Neuronal stem cell (in vitro differentiated cells): ENCODE measurements at regions not wholly inside any gene's neighbourhood (a gene's known extent, or its start where the extent isn't known, plus 50 kb on each side); places are given as distances from the start of the nearest gene placed in this dataset.
A peak's percentile ranks its signal among the peaks of the same experiment; 100 is the strongest.

Experiments used
- DNase-seq: peaks from one replicate; pipeline ENCODE4 v3.0.0-alpha.2; 2013; ENCODE audit warnings: low spot score
- H2AFZ ChIP-seq: one replicate; pipeline ENCODE4 v1.6.1; 2013; ENCODE audit warnings: mild to moderate bottlenecking, low read length, inconsistent platforms
- H2AK5ac ChIP-seq: 2 replicates; pipeline ENCODE4 v1.6.1; 2013; ENCODE audit warnings: low read depth, mild to moderate bottlenecking, inconsistent platforms, low read length, moderate library complexity, mixed read lengths
- H2BK120ac ChIP-seq: 2 replicates; pipeline ENCODE4 v1.6.1; 2013; ENCODE audit warnings: low read depth, mild to moderate bottlenecking, inconsistent platforms, low read length, moderate library complexity, mixed read lengths
- H2BK12ac ChIP-seq: one replicate; pipeline ENCODE4 v1.6.1; 2013; ENCODE audit warnings: low read length, inconsistent platforms
- H2BK15ac ChIP-seq: 2 replicates; pipeline ENCODE4 v1.6.1; 2013; ENCODE audit warnings: mild to moderate bottlenecking, low read length, inconsistent platforms, mixed read lengths
- H2BK5ac ChIP-seq: one replicate; pipeline ENCODE4 v1.6.1; 2013; ENCODE audit warnings: inconsistent platforms, mild to moderate bottlenecking, low read length, moderate library complexity
- H3K14ac ChIP-seq: one replicate; pipeline ENCODE4 v1.6.1; 2013; ENCODE audit warnings: low read length, inconsistent platforms
- H3K18ac ChIP-seq: 2 replicates; pipeline ENCODE4 v1.6.1; 2013; ENCODE audit warnings: low read length, inconsistent platforms
- H3K23ac ChIP-seq: 2 replicates; pipeline ENCODE4 v1.6.1; 2013; ENCODE audit warnings: low read depth, mild to moderate bottlenecking, mixed read lengths, low read length, inconsistent platforms; ENCODE audit not compliant: poor library complexity
- H3K27ac ChIP-seq: replicated peaks from 3 replicates; pipeline ENCODE4 v1.5.1; 2013; ENCODE audit warnings: low read length, inconsistent platforms
- H3K27me3 ChIP-seq, 3 experiments: 2 replicates each; pipeline ENCODE4 v1.6.1; 2013; ENCODE audit warnings: low read length in 3 of 3, mild to moderate bottlenecking in 2 of 3, inconsistent platforms in 1 of 3, low read depth in 1 of 3, mixed read lengths in 1 of 3, moderate library complexity in 1 of 3; ENCODE audit not compliant: control insufficient read depth in 3 of 3, insufficient read depth in 3 of 3
- H3K36me3 ChIP-seq, 2 donors: replicated peaks in 1 of 2; 2 replicates each; pipeline ENCODE4 v1.6.1; 2013; ENCODE audit warnings: low read length in 2 of 2; ENCODE audit not compliant: control insufficient read depth in 2 of 2, insufficient read depth in 2 of 2
- H3K4ac ChIP-seq: 2 replicates; pipeline ENCODE4 v1.6.1; 2013; ENCODE audit warnings: inconsistent platforms, mild to moderate bottlenecking, low read length, moderate library complexity
- H3K4me1 ChIP-seq, 2 donors: 1 replicate in 1 of 2; 2 replicates in 1 of 2; pipeline ENCODE4 v1.6.1; 2013; ENCODE audit warnings: low read length in 2 of 2, low read depth in 1 of 2; ENCODE audit not compliant: control insufficient read depth in 2 of 2, insufficient read depth in 1 of 2
- H3K4me2 ChIP-seq: one replicate; pipeline ENCODE4 v1.6.1; 2013; ENCODE audit warnings: mild to moderate bottlenecking, low read length, inconsistent platforms; ENCODE audit not compliant: insufficient read depth, poor library complexity, severe bottlenecking
- H3K4me3 ChIP-seq, 2 donors: 2 replicates each; pipeline ENCODE4 v1.5.1; 2013; ENCODE audit warnings: low read length in 2 of 2, mild to moderate bottlenecking in 2 of 2, inconsistent platforms in 1 of 2, moderate library complexity in 1 of 2
- H3K79me1 ChIP-seq: one replicate; pipeline ENCODE4 v1.6.1; 2013; ENCODE audit warnings: low read depth, mild to moderate bottlenecking, inconsistent platforms, low read length, moderate library complexity
- H3K9ac ChIP-seq: one replicate; pipeline ENCODE4 v1.6.1; 2013; ENCODE audit warnings: mild to moderate bottlenecking, low read depth, low read length, inconsistent platforms; ENCODE audit not compliant: poor library complexity
- H3K9me3 ChIP-seq, 2 donors: replicated peaks in 1 of 2; 2 replicates each; pipeline versions ENCODE3 to v1.6.1; 2013; ENCODE audit warnings: low read length in 2 of 2, mild to moderate bottlenecking in 2 of 2, inconsistent platforms in 1 of 2, low read depth in 1 of 2, mixed read lengths in 1 of 2, moderate library complexity in 1 of 2; ENCODE audit not compliant: control insufficient read depth in 2 of 2, insufficient read depth in 1 of 2
- H4K8ac ChIP-seq: one replicate; pipeline ENCODE4 v1.6.1; 2013; ENCODE audit warnings: low read depth, mild to moderate bottlenecking, inconsistent platforms, low read length, moderate library complexity
- H4K91ac ChIP-seq: one replicate; pipeline ENCODE4 v1.6.1; 2013; ENCODE audit warnings: low read length, low read depth, mild to moderate bottlenecking, inconsistent platforms; ENCODE audit not compliant: poor library complexity
- WGBS, 2 donors: extraction: QIAGEN DNeasy Blood & Tissue Kit; methylation state at CpG; one replicate each; pipeline ENCODE4 v1.1.7; 2013; ENCODE audit warnings: missing lambda C conversion rate in 2 of 2, mixed read lengths in 1 of 2; ENCODE audit not compliant: insufficient read length in 2 of 2, insufficient replicate concordance in 1 of 2; ENCODE audit errors: extremely low coverage in 2 of 2; 5-methylcytosine and 5-hydroxymethylcytosine counted together

GRCh38 chr14:49966971-49967630 is 74.2 kb downstream of the ARF6 start:
- Histone ChIP-seq H3K4me3 (no peak overlapping the region), H2BK120ac (no peak overlapping the region), H3K27me3 (peaks cover 0 to 6% (median 0%) of the 10 kb centered on the region in 3 experiments), H2AK5ac (no peak overlapping the region), H3K18ac (no peak overlapping the region), H3K27ac (no peak overlapping the region), H3K36me3 (no peaks in the 10 kb centered on the region), H2BK12ac (no peak overlapping the region), H4K8ac (no peak overlapping the region), H3K4me1 (peaks cover 2 to 9% of the 10 kb centered on the region in 2 donors), H2BK15ac (no peak overlapping the region), H3K23ac (no peak overlapping the region), H3K9me3 (no peaks in the 10 kb centered on the region), H3K4ac (no peak overlapping the region), H2AFZ (no peak overlapping the region), H3K9ac (no peak overlapping the region), H3K4me2 (no peak overlapping the region), H4K91ac (no peak overlapping the region), H3K79me1 (no peaks in the 10 kb centered on the region), H2BK5ac (no peak overlapping the region), H3K14ac (no peak overlapping the region)
- WGBS, 2 donors = no CpG with 5 or more reads among the region's 11 CpGs
- no peak for DNase-seq

GRCh38 chr14:49969961-49970360 is 77.1 kb downstream of the ARF6 start:
- Histone ChIP-seq H4K91ac (no peak overlapping the region), H3K23ac (no peak overlapping the region), H3K4me2 (no peak overlapping the region), H3K14ac (no peak overlapping the region), H2BK5ac (no peak overlapping the region), H2BK15ac (no peak overlapping the region), H2BK120ac (no peak overlapping the region), H3K9me3 (no peaks in the 10 kb centered on the region), H3K9ac (no peak overlapping the region), H3K4me3 (no peak overlapping the region), H3K4me1 (peaks cover 2 to 9% of the 10 kb centered on the region in 2 donors), H4K8ac (no peak overlapping the region), H3K27ac (no peak overlapping the region), H2AFZ (peak overlapping the region; percentile 64), H3K27me3 (peaks cover 0 to 4% (median 0%) of the 10 kb centered on the region in 3 experiments), H2BK12ac (no peak overlapping the region), H3K18ac (no peak overlapping the region), H3K4ac (no peak overlapping the region), H3K79me1 (no peaks in the 10 kb centered on the region), H3K36me3 (no peaks in the 10 kb centered on the region), H2AK5ac (no peak overlapping the region)
- WGBS, 2 donors = no CpG with 5 or more reads among the region's 5 CpGs
- no peak for DNase-seq

- no peak for DNase-seq
- H3K23ac ChIP-seq = no peak overlapping the region
- H3K4me1 ChIP-seq = peaks cover 2 to 9% of the 10 kb centered on the region in 2 donors
- H3K18ac ChIP-seq = no peak overlapping the region
- no peak overlapping the region for H2BK15ac ChIP-seq
- H4K8ac ChIP-seq = no peak overlapping the region
- no peaks in the 10 kb centered on the region for H3K36me3 ChIP-seq
- H3K9ac ChIP-seq = no peak overlapping the region
- H3K14ac ChIP-seq = no peak overlapping the region
- H2BK5ac ChIP-seq = no peak overlapping the region
- H2AFZ ChIP-seq = peak overlapping the region; percentile 64
- H3K27ac ChIP-seq = no peak overlapping the region
- H3K27me3 ChIP-seq = peaks cover 0 to 4% (median 0%) of the 10 kb centered on the region in 3 experiments
- H3K4me2 ChIP-seq = no peak overlapping the region
- H3K9me3 ChIP-seq = no peaks in the 10 kb centered on the region
- H4K91ac ChIP-seq = no peak overlapping the region
- no peak overlapping the region for H2BK120ac ChIP-seq
- no peak overlapping the region for H2AK5ac ChIP-seq
- H2BK12ac ChIP-seq = no peak overlapping the region
- no peak overlapping the region for H3K4me3 ChIP-seq
- H3K79me1 ChIP-seq = no peaks in the 10 kb centered on the region
- no CpG with 5 or more reads among the region's 8 CpGs for WGBS, 2 donors
- H3K4ac ChIP-seq = no peak overlapping the region
Observed at GRCh38 chr14:49970474-49971147, 77.7 kb downstream of the ARF6 start.
